ENCODE measurements at regions not wholly inside any gene's neighbourhood (a gene's known extent, or its start where the extent isn't known, plus 50 kb on each side); places are given as distances from the start of the nearest gene placed in this dataset.

DNA sequence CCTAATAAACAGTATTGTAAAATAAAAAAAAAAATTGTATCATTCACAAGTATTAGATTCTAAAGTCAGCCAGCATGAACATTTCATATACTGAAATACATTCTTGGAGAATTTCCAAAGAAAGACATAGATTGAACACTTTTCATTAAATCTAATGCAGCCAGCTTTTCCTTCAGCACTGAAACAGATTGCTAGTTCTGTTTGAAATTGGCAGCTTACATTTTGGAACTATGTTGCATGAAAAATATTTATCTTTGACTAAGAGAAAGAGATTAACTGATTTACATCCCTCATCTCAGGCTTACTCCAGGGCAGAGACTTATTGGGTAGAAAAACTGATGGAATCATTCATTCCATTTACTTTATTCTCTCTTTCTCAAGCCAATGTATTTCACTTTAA is 272.7 kb downstream of the PDHA2 start:
- no peak for DNase-seq (ENCODE audit: low spot score)
- TF ChIP-seq, protein P1, sequence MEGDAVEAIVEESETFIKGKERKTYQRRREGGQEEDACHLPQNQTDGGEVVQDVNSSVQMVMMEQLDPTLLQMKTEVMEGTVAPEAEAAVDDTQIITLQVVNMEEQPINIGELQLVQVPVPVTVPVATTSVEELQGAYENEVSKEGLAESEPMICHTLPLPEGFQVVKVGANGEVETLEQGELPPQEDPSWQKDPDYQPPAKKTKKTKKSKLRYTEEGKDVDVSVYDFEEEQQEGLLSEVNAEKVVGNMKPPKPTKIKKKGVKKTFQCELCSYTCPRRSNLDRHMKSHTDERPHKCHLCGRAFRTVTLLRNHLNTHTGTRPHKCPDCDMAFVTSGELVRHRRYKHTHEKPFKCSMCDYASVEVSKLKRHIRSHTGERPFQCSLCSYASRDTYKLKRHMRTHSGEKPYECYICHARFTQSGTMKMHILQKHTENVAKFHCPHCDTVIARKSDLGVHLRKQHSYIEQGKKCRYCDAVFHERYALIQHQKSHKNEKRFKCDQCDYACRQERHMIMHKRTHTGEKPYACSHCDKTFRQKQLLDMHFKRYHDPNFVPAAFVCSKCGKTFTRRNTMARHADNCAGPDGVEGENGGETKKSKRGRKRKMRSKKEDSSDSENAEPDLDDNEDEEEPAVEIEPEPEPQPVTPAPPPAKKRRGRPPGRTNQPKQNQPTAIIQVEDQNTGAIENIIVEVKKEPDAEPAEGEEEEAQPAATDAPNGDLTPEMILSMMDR (IDR thresholded peaks at IDR 0.05; ENCODE audit: extremely low read depth, insufficient read depth, missing control alignments): no peak
- in situ Hi-C loops (cut with MboI; ENCODE audit: low pct_unique_long_range_greater_than_20kb, low sequenced_read_pairs, unreplicated experiment): no loop called here

DNA sequence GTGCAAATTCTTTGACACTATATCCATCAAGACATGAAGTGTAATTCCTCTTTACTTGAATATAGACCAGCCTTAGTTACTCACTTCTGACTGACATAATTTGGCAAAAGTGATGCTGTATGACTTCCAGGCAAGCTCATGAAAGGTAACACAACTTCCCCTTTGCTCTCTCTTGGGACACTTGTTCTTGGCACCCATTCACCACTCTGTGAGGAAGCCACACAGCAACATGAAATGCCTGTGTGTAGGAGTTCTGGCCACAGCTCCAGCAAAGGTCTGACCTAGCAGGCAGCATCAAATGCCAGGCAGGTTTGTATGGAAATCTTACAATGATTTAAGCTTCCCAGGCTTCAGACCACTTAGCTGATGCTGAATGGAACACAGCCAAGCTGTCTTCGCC is 280.3 kb downstream of the PDHA2 start:
- in situ Hi-C loops (cut with MboI; ENCODE audit: low pct_unique_long_range_greater_than_20kb, low sequenced_read_pairs, unreplicated experiment): no loop called here
- TF ChIP-seq, protein P1 (IDR thresholded peaks at IDR 0.05; ENCODE audit: extremely low read depth, insufficient read depth, missing control alignments): no peak
- no peak for DNase-seq (ENCODE audit: low spot score)

DNA sequence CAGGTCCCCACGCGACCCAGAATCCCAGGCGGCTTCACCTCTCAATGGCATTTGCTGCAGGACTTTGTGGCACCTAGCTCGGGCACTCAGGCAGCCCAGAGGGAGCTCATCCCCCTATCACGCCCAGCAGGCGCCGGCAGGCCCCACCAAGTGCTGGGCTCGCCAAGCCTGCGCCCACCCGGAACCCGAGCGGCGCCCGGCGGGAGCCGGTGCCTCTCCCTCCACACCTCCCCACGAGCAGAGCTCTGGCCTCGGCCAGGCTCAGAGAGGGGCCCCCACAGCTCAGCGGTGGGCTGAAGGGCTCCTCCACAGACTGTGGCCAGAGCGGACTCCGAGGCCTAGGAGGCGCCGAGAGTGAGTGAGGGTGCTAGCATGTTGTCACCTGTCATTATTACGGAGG is 286.3 kb downstream of the PDHA2 start:
- TF ChIP-seq, protein P1 (IDR thresholded peaks at IDR 0.05; ENCODE audit: extremely low read depth, insufficient read depth, missing control alignments): no peak
- no peak for DNase-seq (ENCODE audit: low spot score)
- in situ Hi-C loops (cut with MboI; ENCODE audit: low pct_unique_long_range_greater_than_20kb, low sequenced_read_pairs, unreplicated experiment): no loop called here

DNA sequence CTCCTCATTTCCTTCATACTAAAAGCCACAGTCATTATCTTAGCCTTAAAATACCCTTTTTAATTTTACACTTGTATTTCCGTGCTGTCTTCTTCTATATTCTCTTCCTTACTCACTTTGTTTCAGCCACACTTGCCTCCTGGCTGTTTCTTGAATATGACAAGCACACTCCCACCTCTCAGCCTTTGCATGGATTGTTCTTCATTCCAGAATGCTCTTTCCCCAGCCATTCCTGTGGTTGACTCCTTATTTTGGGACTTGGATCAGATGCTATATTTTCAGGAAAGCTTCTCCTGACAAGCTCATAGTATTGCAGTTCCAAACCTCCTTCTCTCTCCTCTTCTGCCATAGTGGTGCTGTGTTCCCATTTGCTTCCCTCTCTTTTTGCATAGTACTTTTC is 291.3 kb downstream of the PDHA2 start:
- DNase-seq (ENCODE audit: low spot score): no peak
- in situ Hi-C loops (cut with MboI; ENCODE audit: low pct_unique_long_range_greater_than_20kb, low sequenced_read_pairs, unreplicated experiment): no loop called here
- TF ChIP-seq, protein P1 (IDR thresholded peaks at IDR 0.05; ENCODE audit: extremely low read depth, insufficient read depth, missing control alignments): no peak

DNA sequence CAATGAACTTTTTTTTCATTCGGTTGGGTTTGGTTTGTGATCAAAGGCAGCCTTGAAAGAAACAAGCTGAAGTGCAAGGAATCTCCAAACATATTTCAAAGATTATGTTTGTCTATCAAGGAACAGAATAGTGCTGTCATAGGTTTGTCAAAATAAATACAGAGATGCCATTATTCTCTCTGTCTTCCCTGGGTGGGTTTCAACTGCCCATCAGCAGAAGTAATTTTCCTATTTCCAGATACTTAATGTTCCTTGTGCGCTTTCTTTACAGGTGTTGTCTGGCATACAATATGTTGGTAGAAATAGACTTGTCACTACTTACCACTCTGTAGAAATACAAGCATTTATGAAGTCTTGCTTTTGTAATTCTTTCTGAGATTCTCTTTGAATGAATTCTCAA is 294.9 kb downstream of the PDHA2 start:
- no peak for DNase-seq (ENCODE audit: low spot score)
- TF ChIP-seq, protein P1 (IDR thresholded peaks at IDR 0.05; ENCODE audit: extremely low read depth, insufficient read depth, missing control alignments): no peak
- in situ Hi-C loops (cut with MboI; ENCODE audit: low pct_unique_long_range_greater_than_20kb, low sequenced_read_pairs, unreplicated experiment): no loop called here

DNA sequence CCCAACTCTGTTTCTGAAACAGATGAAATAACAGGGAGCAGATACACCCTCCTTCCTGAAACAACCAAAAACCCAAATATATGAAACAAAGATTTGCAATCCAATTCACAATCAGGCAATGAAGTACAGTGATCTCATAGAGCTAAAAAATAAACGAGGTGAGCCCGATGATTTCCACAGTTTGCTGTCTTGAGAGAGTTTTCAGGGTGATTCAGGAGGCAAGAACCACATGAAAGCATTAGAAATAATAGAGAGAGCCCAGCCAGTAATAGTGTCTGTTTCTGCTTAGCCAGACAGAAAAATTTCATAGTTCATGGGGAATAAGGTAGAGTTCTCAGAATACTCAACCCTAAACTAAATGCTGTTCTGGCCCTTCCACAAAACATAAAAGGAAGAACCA is 296.2 kb downstream of the PDHA2 start:
- TF ChIP-seq, protein P1 (IDR thresholded peaks at IDR 0.05; ENCODE audit: extremely low read depth, insufficient read depth, missing control alignments): no peak
- no peak for DNase-seq (ENCODE audit: low spot score)
- in situ Hi-C loops (cut with MboI; ENCODE audit: low pct_unique_long_range_greater_than_20kb, low sequenced_read_pairs, unreplicated experiment): no loop called here
